NCI-H2029 treated with DMSO at 0.1 percent for 48 hours (cell line): ENCODE measurements at regions not wholly inside any gene's neighbourhood (a gene's known extent, or its start where the extent isn't known, plus 50 kb on each side); places are given as distances from the start of the nearest gene placed in this dataset.
"Not testable (repeated sequence)": the region's sequence is repeated elsewhere in the genome, so short reads cannot be mapped to it uniquely, and the experiment has no call there.

ENCODE experiments used
- DNase-seq: peaks from one replicate; lab custom pipeline; 2025; lab: John Stamatoyannopoulos, UW

GRCh38 chr12:38159591-38160317, 156.8 kb upstream of the ALG10B start:
- DNase-seq: no peak

GRCh38 chr12:38160318-38161122, 156.1 kb upstream of the ALG10B start:
- no peak for DNase-seq

- DNase-seq: no peak
These were observed 155.2 kb upstream of the ALG10B start for GRCh38 chr12:38161123-38162000.

GRCh38 chr12:38162013-38162412, 154.6 kb upstream of the ALG10B start:
- DNase-seq: no peak

GRCh38 chr12:38162708-38163441, 153.7 kb upstream of the ALG10B start:
- no peak for DNase-seq

- DNase-seq: no peak
These were observed 153.2 kb upstream of the ALG10B start for GRCh38 chr12:38163442-38163801.

- no peak for DNase-seq
These were observed 150.3 kb upstream of the ALG10B start for GRCh38 chr12:38166225-38166624.

- DNase-seq: no peak
These were observed 141.0 kb upstream of the ALG10B start for GRCh38 chr12:38175538-38175937.

GRCh38 chr12:38183617-38184016, 133.0 kb upstream of the ALG10B start:
- DNase-seq: not testable (repeated sequence)

- not testable (repeated sequence) for DNase-seq
These were observed 119.3 kb upstream of the ALG10B start for GRCh38 chr12:38197286-38197685.

GRCh38 chr12:38201461-38202276, 114.9 kb upstream of the ALG10B start:
- DNase-seq: no peak

GRCh38 chr12:38204831-38205230, 111.7 kb upstream of the ALG10B start:
- no peak for DNase-seq

GRCh38 chr12:38222011-38222410, 94.6 kb upstream of the ALG10B start:
- DNase-seq: no peak

GRCh38 chr12:38238328-38238727, 78.2 kb upstream of the ALG10B start:
- not testable (repeated sequence) for DNase-seq

- DNase-seq: no peak
These were observed 62.8 kb upstream of the ALG10B start for GRCh38 chr12:38253778-38254177.

- DNase-seq: no peak
These were observed 58.2 kb upstream of the ALG10B start for GRCh38 chr12:38258411-38258810.
